ENCODE measurements at regions not wholly inside any gene's neighbourhood (a gene's known extent, or its start where the extent isn't known, plus 50 kb on each side); places are given as distances from the start of the nearest gene placed in this dataset.

GRCh38 chr6:16955899-16956298 lies 146.0 kb upstream of the STMND1 start:
- ChIA-PET POLR2A (ENCODE audit: low non-redundant PET) (interaction anchor here (0.6 kb wide), 1 partner anchor 195 kb away, joined by 3 read pairs; the partner anchor contains the start of gene ATXN1), CTCF (interaction anchor here (1.4 kb wide), 1 partner anchor 9 kb away, joined by 6 read pairs; no protein-coding TSS in a partner anchor)
- TF ChIP-seq EZH2 (IDR thresholded peaks at IDR 0.05; ENCODE audit: borderline replicate concordance, low read depth, low read length, poor library complexity, severe bottlenecking) = no peak
- no peak for TF ChIP-seq CTCF (conservative IDR thresholded peaks at IDR 0.05; ENCODE audit: low read depth, low read length)
- no peak overlapping the region for H3K4me3 ChIP-seq (ENCODE audit: low read depth, low read length, poor library complexity, severe bottlenecking)
- no peak for DNase-seq (ENCODE audit: low spot score)
- H3K36me3 ChIP-seq (ENCODE audit: insufficient read depth, low read length, poor library complexity, severe bottlenecking) = no peaks in the 10 kb centered on the region
- H3K27ac ChIP-seq (ENCODE audit: low read depth, low read length, poor library complexity, severe bottlenecking) = no peak overlapping the region
- no TSS peak for BruUV-seq (replicated peaks)
- intact Hi-C loops (cut with micrococcal nuclease; ENCODE audit: unreplicated experiment) = no loop called here
- H3K27me3 ChIP-seq (replicated peaks; ENCODE audit: insufficient read depth, low read depth, low read length, poor library complexity) = no peaks in the 10 kb centered on the region
- H3K4me1 ChIP-seq (ENCODE audit: insufficient read depth, low read length, poor library complexity, severe bottlenecking) = peaks cover 16% of the 10 kb centered on the region
- H3K9me3 ChIP-seq (ENCODE audit: low read depth, low read length, poor library complexity, severe bottlenecking) = no peaks in the 10 kb centered on the region

GRCh38 chr6:16953905-16954304 lies 147.9 kb upstream of the STMND1 start:
- no peaks in the 10 kb centered on the region for H3K36me3 ChIP-seq (ENCODE audit: insufficient read depth, low read length, poor library complexity, severe bottlenecking)
- peaks cover 19% of the 10 kb centered on the region for H3K4me1 ChIP-seq (ENCODE audit: insufficient read depth, low read length, poor library complexity, severe bottlenecking)
- DNase-seq (ENCODE audit: low spot score) = no peak
- H3K27ac ChIP-seq (ENCODE audit: low read depth, low read length, poor library complexity, severe bottlenecking) = no peak overlapping the region
- TF ChIP-seq EZH2 (IDR thresholded peaks at IDR 0.05; ENCODE audit: borderline replicate concordance, low read depth, low read length, poor library complexity, severe bottlenecking) (no peak), CTCF (conservative IDR thresholded peaks at IDR 0.05; ENCODE audit: low read depth, low read length) (no peak)
- CTCF ChIA-PET = no interaction called here
- no TSS peak for BruUV-seq (replicated peaks)
- POLR2A ChIA-PET (ENCODE audit: low non-redundant PET) = no interaction called here
- H3K4me3 ChIP-seq (ENCODE audit: low read depth, low read length, poor library complexity, severe bottlenecking) = no peak overlapping the region
- H3K9me3 ChIP-seq (ENCODE audit: low read depth, low read length, poor library complexity, severe bottlenecking) = no peaks in the 10 kb centered on the region
- H3K27me3 ChIP-seq (replicated peaks; ENCODE audit: insufficient read depth, low read depth, low read length, poor library complexity) = no peaks in the 10 kb centered on the region
- intact Hi-C loops (cut with micrococcal nuclease; ENCODE audit: unreplicated experiment) = no loop called here

- intact Hi-C loops (cut with micrococcal nuclease; ENCODE audit: unreplicated experiment) = no loop called here
- no TSS peak for BruUV-seq (replicated peaks)
- H3K9me3 ChIP-seq (ENCODE audit: low read depth, low read length, poor library complexity, severe bottlenecking) = no peaks in the 10 kb centered on the region
- DNase-seq (ENCODE audit: low spot score) = no peak
- no peaks in the 10 kb centered on the region for H3K36me3 ChIP-seq (ENCODE audit: insufficient read depth, low read length, poor library complexity, severe bottlenecking)
- no peak for TF ChIP-seq CTCF (conservative IDR thresholded peaks at IDR 0.05; ENCODE audit: low read depth, low read length)
- no peak for TF ChIP-seq EZH2 (IDR thresholded peaks at IDR 0.05; ENCODE audit: borderline replicate concordance, low read depth, low read length, poor library complexity, severe bottlenecking)
- H3K27me3 ChIP-seq (replicated peaks; ENCODE audit: insufficient read depth, low read depth, low read length, poor library complexity) = no peaks in the 10 kb centered on the region
- ChIA-PET POLR2A (ENCODE audit: low non-redundant PET) (no interaction called here), CTCF (no interaction called here)
- no peak overlapping the region for H3K27ac ChIP-seq (ENCODE audit: low read depth, low read length, poor library complexity, severe bottlenecking)
- H3K4me3 ChIP-seq (ENCODE audit: low read depth, low read length, poor library complexity, severe bottlenecking) = no peak overlapping the region
- peaks cover 23% of the 10 kb centered on the region for H3K4me1 ChIP-seq (ENCODE audit: insufficient read depth, low read length, poor library complexity, severe bottlenecking)
These were observed 148.4 kb upstream of the STMND1 start for GRCh38 chr6:16953446-16953845.
